ENCODE measurements at regions not wholly inside any gene's neighbourhood (a gene's known extent, or its start where the extent isn't known, plus 50 kb on each side); places are given as distances from the start of the nearest gene placed in this dataset.

- CTCF ChIA-PET: interaction anchor here (1.2 to 3.4 kb wide), 5 partner anchors 9 to 151 kb away, joined by 3 to 25 read pairs (median 6); partner anchors contain the start of gene SDC1
- POLR2A ChIA-PET: interaction anchor here (0.6 kb wide), 1 partner anchor 306 kb away, joined by 3 read pairs; the partner anchor contains the start of gene RHOB
- TF ChIP-seq, protein P1, sequence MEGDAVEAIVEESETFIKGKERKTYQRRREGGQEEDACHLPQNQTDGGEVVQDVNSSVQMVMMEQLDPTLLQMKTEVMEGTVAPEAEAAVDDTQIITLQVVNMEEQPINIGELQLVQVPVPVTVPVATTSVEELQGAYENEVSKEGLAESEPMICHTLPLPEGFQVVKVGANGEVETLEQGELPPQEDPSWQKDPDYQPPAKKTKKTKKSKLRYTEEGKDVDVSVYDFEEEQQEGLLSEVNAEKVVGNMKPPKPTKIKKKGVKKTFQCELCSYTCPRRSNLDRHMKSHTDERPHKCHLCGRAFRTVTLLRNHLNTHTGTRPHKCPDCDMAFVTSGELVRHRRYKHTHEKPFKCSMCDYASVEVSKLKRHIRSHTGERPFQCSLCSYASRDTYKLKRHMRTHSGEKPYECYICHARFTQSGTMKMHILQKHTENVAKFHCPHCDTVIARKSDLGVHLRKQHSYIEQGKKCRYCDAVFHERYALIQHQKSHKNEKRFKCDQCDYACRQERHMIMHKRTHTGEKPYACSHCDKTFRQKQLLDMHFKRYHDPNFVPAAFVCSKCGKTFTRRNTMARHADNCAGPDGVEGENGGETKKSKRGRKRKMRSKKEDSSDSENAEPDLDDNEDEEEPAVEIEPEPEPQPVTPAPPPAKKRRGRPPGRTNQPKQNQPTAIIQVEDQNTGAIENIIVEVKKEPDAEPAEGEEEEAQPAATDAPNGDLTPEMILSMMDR (IDR thresholded peaks at IDR 0.05; ENCODE audit: insufficient read depth, low read length, missing control alignments): no peak
- H3K4me3 ChIP-seq (ENCODE audit: low read depth, low read length): no peak overlapping the region
- no peak for DNase-seq (ENCODE audit: low read depth, low spot score)
Measured at GRCh38 chr2:20140321-20141055, 84.4 kb downstream of the SDC1 start.

GRCh38 chr2:20139407-20140172, 85.3 kb downstream of the SDC1 start:
- no peak overlapping the region for H3K4me3 ChIP-seq (ENCODE audit: low read depth, low read length)
- ChIA-PET CTCF (interaction anchor here (1.0 to 4.6 kb wide), 6 partner anchors 14 to 152 kb away, joined by 3 to 47 read pairs (median 11); partner anchors contain the start of gene SDC1), POLR2A (no interaction called here)
- no peak for DNase-seq (ENCODE audit: low read depth, low spot score)
- TF ChIP-seq, protein P1 (IDR thresholded peaks at IDR 0.05; ENCODE audit: insufficient read depth, low read length, missing control alignments): no peak

DNA sequence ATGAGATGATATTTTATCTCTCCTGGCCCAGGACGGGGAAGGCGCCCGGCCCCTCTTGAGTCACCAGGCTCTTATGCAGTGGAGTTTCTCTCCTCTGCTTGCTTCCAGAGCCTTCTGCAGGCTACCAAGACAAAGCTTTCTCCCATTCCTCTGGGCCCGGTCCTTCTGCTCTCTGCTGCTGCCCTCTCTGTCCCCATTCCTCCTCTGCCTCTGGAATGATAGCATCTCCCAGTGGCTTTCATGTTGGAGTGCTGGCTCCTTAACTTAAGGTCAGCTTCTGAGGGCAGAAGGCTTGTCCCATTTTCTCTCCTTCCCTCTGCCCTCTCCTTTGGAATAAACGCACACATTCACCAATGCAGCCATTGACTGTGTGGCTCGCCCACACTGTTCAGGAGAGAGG, 86.2 kb downstream of the SDC1 start:
- no peak overlapping the region for H3K4me3 ChIP-seq (ENCODE audit: low read depth, low read length)
- no peak for DNase-seq (ENCODE audit: low read depth, low spot score)
- POLR2A ChIA-PET: no interaction called here
- CTCF ChIA-PET: interaction anchor here (0.7 to 5.2 kb wide), 13 partner anchors 10 to 188 kb away, joined by 3 to 47 read pairs (median 9); partner anchors contain the start of gene SDC1
- TF ChIP-seq, protein P1 (IDR thresholded peaks at IDR 0.05; ENCODE audit: insufficient read depth, low read length, missing control alignments): no peak

- DNase-seq (ENCODE audit: low read depth, low spot score): no peak
- ChIA-PET POLR2A (no interaction called here), CTCF (interaction anchor here (1.1 to 5.2 kb wide), 14 partner anchors 11 to 189 kb away, joined by 3 to 47 read pairs (median 8); partner anchors contain the start of gene SDC1)
- TF ChIP-seq, protein P1 (IDR thresholded peaks at IDR 0.05; ENCODE audit: insufficient read depth, low read length, missing control alignments): no peak
- no peak overlapping the region for H3K4me3 ChIP-seq (ENCODE audit: low read depth, low read length)
Measured at GRCh38 chr2:20137884-20138283, 86.5 kb upstream of the LAPTM4A start.

GRCh38 chr2:20137131-20137571, 85.7 kb upstream of the LAPTM4A start:
- DNase-seq (ENCODE audit: low read depth, low spot score): no peak
- CTCF ChIA-PET: interaction anchor here (0.8 to 5.2 kb wide), 18 partner anchors 8 to 498 kb away, joined by 3 to 47 read pairs (median 9); partner anchors contain the start of gene SDC1
- TF ChIP-seq, protein P1 (IDR thresholded peaks at IDR 0.05; ENCODE audit: insufficient read depth, low read length, missing control alignments): no peak
- H3K4me3 ChIP-seq (ENCODE audit: low read depth, low read length): no peak overlapping the region
- POLR2A ChIA-PET: no interaction called here

DNA sequence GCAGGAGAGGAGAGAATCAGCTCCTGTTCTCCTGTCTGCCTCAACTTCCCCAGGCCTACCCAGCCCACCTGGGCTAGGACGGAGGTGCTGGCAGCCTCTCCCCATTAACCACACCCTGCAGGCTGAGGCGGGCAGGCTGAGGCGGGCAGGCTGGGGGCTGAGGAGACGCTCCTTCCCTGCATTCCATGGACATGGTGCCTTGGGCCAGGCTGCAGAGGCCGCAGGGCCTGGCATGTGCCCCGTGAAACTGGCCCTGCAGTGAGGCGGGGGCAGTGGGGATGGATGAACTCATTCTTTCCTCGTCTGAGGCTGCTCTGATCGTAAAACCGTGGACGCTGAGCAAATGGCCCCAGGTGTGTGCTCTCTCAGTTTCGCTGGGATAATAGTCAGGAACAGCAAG, 84.7 kb upstream of the LAPTM4A start:
- CTCF ChIA-PET: interaction anchor here (0.7 to 5.2 kb wide), 32 partner anchors 9 to 506 kb away, joined by 3 to 47 read pairs (median 5); partner anchors contain the start of gene SDC1
- no peak overlapping the region for H3K4me3 ChIP-seq (ENCODE audit: low read depth, low read length)
- DNase-seq (ENCODE audit: low read depth, low spot score): no peak
- TF ChIP-seq, protein P1 (IDR thresholded peaks at IDR 0.05; ENCODE audit: insufficient read depth, low read length, missing control alignments): no peak
- POLR2A ChIA-PET: no interaction called here

All from AG04449 (cell line).